RWPE1 (cell line): ENCODE measurements at regions not wholly inside any gene's neighbourhood (a gene's known extent, or its start where the extent isn't known, plus 50 kb on each side); places are given as distances from the start of the nearest gene placed in this dataset.

ENCODE experiments used
- CTCF ChIA-PET: fragments of 350-600 bp; sonication (Branson Sonifier 250); formaldehyde crosslinking; extraction: SDS; loops from one replicate; lab custom pipeline; 2021; lab: Yijun Ruan, JAX
- POLR2A ChIA-PET: fragments of 400-600 bp; formaldehyde crosslinking; extraction: SDS; loops from one replicate; lab custom pipeline; 2020; ENCODE audit warnings: antibody characterized with exemption; ENCODE audit not compliant: low non-redundant PET; lab: Yijun Ruan, JAX
- DNase-seq: peaks from one replicate; pipeline ENCODE4 v3.0.0; 2012; ENCODE audit warnings: low spot score
- H3K27ac ChIP-seq: fragments of 450-650 bp; 2 replicates; pipeline ENCODE4 v1.5.1; 2017
- TF ChIP-seq, protein P1 (sequence below): fragments of 450-650 bp; conservative IDR thresholded peaks from 2 replicates; pipeline ENCODE4 v1.5.1; 2017; ENCODE audit warnings: low read depth, mild to moderate bottlenecking

DNA sequence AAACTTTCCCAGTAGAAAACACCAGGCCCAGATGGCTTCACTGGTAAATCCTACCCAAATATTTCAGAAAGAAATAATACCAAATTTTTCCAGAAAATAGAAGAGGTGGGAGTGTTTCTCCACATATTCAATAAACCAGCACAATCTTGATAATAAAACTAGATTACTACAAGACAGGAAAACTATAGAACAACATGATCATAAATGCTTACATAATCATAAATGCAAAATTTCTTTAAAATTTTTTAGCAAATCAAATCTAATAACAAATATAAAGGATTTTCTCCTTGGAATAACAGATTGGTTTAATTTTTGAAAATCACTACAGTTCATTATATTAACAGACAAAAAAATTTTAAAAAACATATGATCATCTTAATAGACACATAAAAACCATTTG is 294.5 kb downstream of the BCL11B start:
- TF ChIP-seq, protein P1, sequence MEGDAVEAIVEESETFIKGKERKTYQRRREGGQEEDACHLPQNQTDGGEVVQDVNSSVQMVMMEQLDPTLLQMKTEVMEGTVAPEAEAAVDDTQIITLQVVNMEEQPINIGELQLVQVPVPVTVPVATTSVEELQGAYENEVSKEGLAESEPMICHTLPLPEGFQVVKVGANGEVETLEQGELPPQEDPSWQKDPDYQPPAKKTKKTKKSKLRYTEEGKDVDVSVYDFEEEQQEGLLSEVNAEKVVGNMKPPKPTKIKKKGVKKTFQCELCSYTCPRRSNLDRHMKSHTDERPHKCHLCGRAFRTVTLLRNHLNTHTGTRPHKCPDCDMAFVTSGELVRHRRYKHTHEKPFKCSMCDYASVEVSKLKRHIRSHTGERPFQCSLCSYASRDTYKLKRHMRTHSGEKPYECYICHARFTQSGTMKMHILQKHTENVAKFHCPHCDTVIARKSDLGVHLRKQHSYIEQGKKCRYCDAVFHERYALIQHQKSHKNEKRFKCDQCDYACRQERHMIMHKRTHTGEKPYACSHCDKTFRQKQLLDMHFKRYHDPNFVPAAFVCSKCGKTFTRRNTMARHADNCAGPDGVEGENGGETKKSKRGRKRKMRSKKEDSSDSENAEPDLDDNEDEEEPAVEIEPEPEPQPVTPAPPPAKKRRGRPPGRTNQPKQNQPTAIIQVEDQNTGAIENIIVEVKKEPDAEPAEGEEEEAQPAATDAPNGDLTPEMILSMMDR: no peak
- POLR2A ChIA-PET: no interaction called here
- no peak overlapping the region for H3K27ac ChIP-seq
- DNase-seq: no peak
- CTCF ChIA-PET: no interaction called here

DNA sequence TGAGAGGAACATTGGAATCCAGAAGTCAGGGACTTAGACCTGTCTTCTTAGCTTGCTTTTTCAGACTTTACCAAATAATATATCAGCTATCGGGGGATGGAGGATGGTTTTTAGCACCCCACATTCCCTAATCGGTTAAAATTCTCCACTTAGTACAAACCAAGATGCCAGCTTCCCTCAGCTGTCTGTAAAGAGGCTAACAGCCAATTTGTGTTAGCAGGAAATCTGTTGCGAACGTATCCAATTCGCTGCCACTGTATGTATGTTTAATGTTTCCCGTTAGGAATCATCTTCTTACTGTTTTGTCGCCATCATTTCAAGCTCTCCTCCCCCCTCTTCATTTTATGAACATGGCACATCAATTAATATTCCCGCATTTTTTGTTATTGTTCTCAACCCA is 289.0 kb downstream of the BCL11B start:
- H3K27ac ChIP-seq: no peak overlapping the region
- TF ChIP-seq, protein P1: no peak
- POLR2A ChIA-PET: no interaction called here
- no peak for DNase-seq
- CTCF ChIA-PET: interaction anchor here (0.7 kb wide), 2 partner anchors 962 to 1007 kb away, joined by 3 to 4 read pairs; no protein-coding TSS in a partner anchor

DNA sequence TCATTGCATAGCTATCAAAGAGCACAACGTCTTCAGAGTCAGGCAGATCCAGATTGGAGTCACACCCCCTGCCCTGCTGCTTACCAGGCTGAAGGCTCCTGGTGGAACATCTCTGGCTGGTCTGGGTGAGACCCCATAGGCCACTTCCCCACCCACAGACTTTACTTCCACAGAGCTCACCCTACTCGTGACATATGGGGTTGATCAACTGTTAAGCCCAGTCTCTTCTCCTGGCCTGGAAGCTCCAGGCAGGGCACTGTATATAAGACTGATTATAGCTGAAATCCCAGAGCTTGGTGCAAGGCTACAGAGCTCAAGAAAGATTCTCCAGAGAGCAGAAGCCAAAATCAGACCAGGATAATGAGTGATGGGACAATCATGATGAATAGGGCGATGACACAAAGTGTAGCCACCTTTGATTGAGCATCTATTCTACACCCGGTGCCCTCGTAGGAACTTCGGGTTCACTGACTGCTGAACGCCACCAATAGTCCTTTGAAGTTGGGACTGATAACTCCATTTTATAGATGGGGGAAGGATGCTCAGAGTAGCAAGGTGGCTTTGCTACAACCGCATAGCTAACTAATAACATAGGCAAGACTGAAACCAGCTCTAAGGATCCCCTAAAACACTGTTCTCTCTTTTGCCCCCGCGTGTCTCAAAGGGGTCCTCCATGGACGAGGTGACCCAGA is 287.8 kb downstream of the BCL11B start:
- CTCF ChIA-PET: interaction anchor here (0.6 to 0.7 kb wide), 2 partner anchors 12 to 32 kb away, joined by 3 read pairs; no protein-coding TSS in a partner anchor
- H3K27ac ChIP-seq: no peak overlapping the region
- no peak for DNase-seq
- TF ChIP-seq, protein P1: no peak
- POLR2A ChIA-PET: no interaction called here

DNA sequence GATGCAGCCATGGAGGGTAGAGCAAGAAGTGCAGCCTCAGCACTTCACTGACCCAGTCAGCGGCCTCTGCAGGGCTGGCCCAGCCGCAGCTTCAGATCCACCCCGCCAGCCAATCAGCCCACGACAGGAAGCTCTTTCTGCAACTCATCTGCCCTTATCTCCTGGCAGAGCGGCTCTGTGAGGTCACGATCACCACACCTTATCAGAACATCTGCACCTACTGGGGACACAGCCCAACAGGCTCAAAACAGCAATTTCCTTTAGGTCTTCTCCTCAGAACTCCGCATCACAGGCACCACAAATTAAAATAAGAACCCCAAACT is 287.3 kb downstream of the BCL11B start:
- DNase-seq: no peak
- TF ChIP-seq, protein P1: no peak
- H3K27ac ChIP-seq: no peak overlapping the region
- CTCF ChIA-PET: interaction anchor here (0.6 kb wide), 1 partner anchor 32 kb away, joined by 3 read pairs; no protein-coding TSS in a partner anchor
- POLR2A ChIA-PET: no interaction called here

DNA sequence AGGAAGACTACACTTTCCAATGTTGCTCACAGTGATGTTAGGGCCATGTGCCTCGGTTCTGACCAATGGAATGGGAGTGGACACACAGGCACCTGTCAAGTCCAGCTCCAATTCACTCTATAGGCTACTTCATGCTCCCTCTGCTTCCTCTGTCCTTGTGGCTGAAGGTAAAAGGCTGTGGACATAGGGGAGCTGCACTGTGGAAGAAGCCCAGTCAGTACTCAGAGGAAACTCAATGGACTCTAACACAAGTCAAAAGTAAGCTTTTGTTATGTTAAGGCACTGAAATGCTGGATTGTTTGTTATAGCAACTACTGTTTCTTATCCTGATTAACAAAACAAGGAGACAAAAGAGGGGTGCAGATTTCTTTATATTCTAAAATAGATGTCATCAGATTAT is 278.2 kb downstream of the BCL11B start:
- no peak overlapping the region for H3K27ac ChIP-seq
- no peak for DNase-seq
- ChIA-PET CTCF (no interaction called here), POLR2A (no interaction called here)
- TF ChIP-seq, protein P1: no peak

DNA sequence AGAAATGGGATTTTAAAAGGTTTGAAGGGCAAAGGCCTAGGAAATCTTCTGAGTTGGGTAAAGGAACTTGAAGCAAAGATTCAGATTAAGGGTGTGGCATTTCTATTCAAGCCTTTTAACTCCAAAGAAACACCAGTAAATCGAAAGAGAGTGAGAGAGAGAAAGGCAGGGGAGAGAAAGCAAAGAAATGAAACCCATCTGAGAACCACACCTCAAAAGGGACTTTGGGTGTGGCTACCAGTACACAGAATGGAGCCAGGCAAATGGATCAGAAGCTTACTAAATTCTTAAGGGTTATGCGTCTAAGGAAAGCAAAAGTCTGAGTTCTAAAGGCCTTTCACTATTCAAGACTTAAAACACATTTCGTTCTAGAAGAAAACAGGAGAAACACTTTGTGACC is 277.4 kb downstream of the BCL11B start:
- ChIA-PET CTCF (no interaction called here), POLR2A (no interaction called here)
- no peak overlapping the region for H3K27ac ChIP-seq
- TF ChIP-seq, protein P1: no peak
- no peak for DNase-seq
